Body of pancreas (tissue), 4 donors: ENCODE measurements at regions not wholly inside any gene's neighbourhood (a gene's known extent, or its start where the extent isn't known, plus 50 kb on each side); places are given as distances from the start of the nearest gene placed in this dataset.

Experiments used
- CTCF ChIP-seq, 7 experiments: fragments of 450-650 bp in 4 of 7; fragments of 200-600 bp in 3 of 7; sonication (generic) in 3 of 7; IDR thresholded peaks; one replicate each; pipeline ENCODE4 v1.5.1; 2016 to 2019; ENCODE audit warnings: antibody characterized with exemption in 7 of 7
- POLR2A ChIP-seq, 3 donors: fragments of 450-650 bp; IDR thresholded peaks; one replicate each; pipeline ENCODE4 v1.6.1; 2016; ENCODE audit warnings: antibody characterized with exemption in 3 of 3, mild to moderate bottlenecking in 2 of 3

- TF ChIP-seq CTCF (IDR thresholded peaks at IDR 0.05) = no peak
- no peak for TF ChIP-seq POLR2A (IDR thresholded peaks at IDR 0.05)
Observed at GRCh38 chr1:208536212-208536611, 292.0 kb upstream of the PLXNA2 start.
